Nephron progenitor cell (in vitro differentiated cells): ENCODE measurements at regions not wholly inside any gene's neighbourhood (a gene's known extent, or its start where the extent isn't known, plus 50 kb on each side); places are given as distances from the start of the nearest gene placed in this dataset.
"Not testable (repeated sequence)": the region's sequence is repeated elsewhere in the genome, so short reads cannot be mapped to it uniquely, and the experiment has no call there.

ENCODE experiments used
- DNase-seq: peaks from one replicate; pipeline ENCODE4 v3.0.0; 2021
- H3K27ac Mint-ChIP-seq: 2 replicates; pipeline ENCODE4 v1.8.0; 2021; ENCODE audit warnings: mild to moderate bottlenecking, moderate library complexity, mixed read lengths
- H3K27me3 Mint-ChIP-seq: 2 replicates; pipeline ENCODE4 v1.8.0; 2021; ENCODE audit warnings: mild to moderate bottlenecking, low read depth, mixed read lengths; ENCODE audit not compliant: poor library complexity
- H3K36me3 Mint-ChIP-seq: 2 replicates; pipeline ENCODE4 v1.8.0; 2021; ENCODE audit warnings: low read depth, mixed read lengths
- H3K4me1 Mint-ChIP-seq: 2 replicates; pipeline ENCODE4 v1.8.0; 2021; ENCODE audit warnings: mixed read lengths
- H3K4me3 Mint-ChIP-seq: 2 replicates; pipeline ENCODE4 v1.8.0; 2021; ENCODE audit warnings: mild to moderate bottlenecking, moderate library complexity, mixed read lengths
- H3K9me3 Mint-ChIP-seq: 2 replicates; pipeline ENCODE4 v1.8.0; 2021; ENCODE audit warnings: mild to moderate bottlenecking, moderate library complexity, mixed read lengths
- CTCF ChIP-seq: fragments of 200-600 bp; sonication (generic); IDR thresholded peaks from 2 replicates; pipeline ENCODE4 v1.5.0; 2021; ENCODE audit warnings: antibody characterized with exemption

DNA sequence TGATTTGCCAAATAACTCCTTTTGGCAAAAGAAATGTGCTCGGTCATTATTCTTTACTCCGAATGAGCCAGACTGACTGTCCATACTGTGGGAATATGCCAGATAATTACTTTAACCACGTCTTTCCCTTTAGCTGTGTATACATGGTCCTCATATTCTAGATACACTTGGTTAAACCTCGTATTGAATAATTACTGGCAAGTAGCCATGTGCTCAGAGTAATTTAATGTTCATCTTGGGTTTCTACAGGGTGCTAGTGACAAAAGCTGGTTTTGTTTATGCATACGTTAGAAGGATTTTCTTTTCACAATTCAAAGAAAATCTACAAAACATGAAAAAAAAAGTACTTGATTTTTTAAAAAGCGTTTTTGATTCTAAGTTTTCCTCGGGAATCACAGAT is 540.3 kb downstream of the KCNJ2 start:
- no peaks in the 10 kb centered on the region for H3K27me3 Mint-ChIP-seq
- no peak overlapping the region for H3K4me3 Mint-ChIP-seq
- peaks cover 5% of the 10 kb centered on the region for H3K9me3 Mint-ChIP-seq
- no peak for DNase-seq
- no peak overlapping the region for H3K27ac Mint-ChIP-seq
- TF ChIP-seq CTCF: no peak
- H3K36me3 Mint-ChIP-seq: no peaks in the 10 kb centered on the region
- no peaks in the 10 kb centered on the region for H3K4me1 Mint-ChIP-seq

DNA sequence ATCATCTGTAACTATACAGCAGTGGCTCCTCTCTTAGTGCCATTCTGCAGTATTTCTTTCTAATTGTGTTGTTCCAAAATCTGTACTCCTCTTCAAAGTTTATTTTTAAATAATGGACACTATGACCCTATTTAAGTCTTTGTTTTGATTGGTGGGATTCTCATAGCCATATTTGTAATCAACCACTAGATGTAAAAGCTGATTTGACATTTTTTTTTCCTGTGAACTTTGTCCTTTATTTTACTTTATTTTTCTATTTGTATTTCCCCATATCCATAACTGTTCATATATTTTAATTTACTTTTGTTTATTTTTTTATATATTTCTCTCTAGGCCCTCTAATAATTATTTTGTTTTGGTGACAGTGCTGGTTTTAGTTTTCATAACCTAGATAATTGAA is 544.4 kb downstream of the KCNJ2 start:
- TF ChIP-seq CTCF: no peak
- no peaks in the 10 kb centered on the region for H3K27me3 Mint-ChIP-seq
- DNase-seq: no peak
- H3K9me3 Mint-ChIP-seq: no peaks in the 10 kb centered on the region
- H3K36me3 Mint-ChIP-seq: no peaks in the 10 kb centered on the region
- H3K27ac Mint-ChIP-seq: no peak overlapping the region
- peaks cover 8% of the 10 kb centered on the region for H3K4me1 Mint-ChIP-seq
- no peak overlapping the region for H3K4me3 Mint-ChIP-seq

DNA sequence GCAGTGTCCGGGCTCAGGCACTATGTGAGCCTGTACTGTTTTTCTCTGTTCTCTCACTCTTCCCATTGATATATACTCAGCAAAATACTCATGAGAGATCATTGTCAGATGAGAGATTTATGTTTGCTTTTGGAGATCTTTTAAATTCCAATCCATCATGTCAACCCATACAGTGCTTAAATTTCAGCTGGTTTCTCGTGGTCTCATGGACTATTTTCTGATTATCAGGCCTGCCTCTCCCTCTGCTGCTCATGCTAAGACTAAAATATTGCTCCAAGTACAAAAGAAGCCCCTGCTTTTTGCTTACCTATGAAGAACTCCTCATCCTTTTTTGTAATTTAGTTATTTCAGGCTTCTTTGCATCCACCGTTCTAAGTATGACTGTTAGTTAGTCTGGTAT is 547.2 kb downstream of the KCNJ2 start:
- Mint-ChIP-seq H3K4me1 (peaks cover 8% of the 10 kb centered on the region), H3K9me3 (no peaks in the 10 kb centered on the region), H3K4me3 (no peak overlapping the region), H3K27ac (peak overlapping the region; percentile 21), H3K27me3 (peaks cover 4% of the 10 kb centered on the region), H3K36me3 (no peaks in the 10 kb centered on the region)
- DNase-seq: no peak
- no peak for TF ChIP-seq CTCF

DNA sequence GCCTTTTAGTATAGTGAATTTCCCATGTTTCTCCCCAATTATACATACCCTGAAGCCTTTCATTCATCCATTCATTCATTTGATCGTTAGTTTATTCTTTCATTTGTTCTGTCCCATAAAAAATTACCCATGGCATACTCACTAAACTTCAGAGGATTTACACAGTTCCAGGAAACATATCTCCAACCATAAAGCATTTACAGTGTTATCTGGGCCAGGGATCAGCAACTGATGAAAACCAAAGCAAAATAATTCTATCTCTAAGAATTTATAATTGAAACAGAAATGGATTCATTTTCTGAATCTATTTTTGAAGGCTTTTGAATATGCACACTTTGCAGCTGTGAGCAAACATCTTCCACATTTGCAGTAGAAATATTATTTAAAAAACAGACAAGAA is 547.7 kb downstream of the KCNJ2 start:
- DNase-seq: no peak
- no peaks in the 10 kb centered on the region for H3K9me3 Mint-ChIP-seq
- no peak overlapping the region for H3K4me3 Mint-ChIP-seq
- peaks cover 8% of the 10 kb centered on the region for H3K4me1 Mint-ChIP-seq
- H3K27ac Mint-ChIP-seq: no peak overlapping the region
- no peaks in the 10 kb centered on the region for H3K36me3 Mint-ChIP-seq
- no peak for TF ChIP-seq CTCF
- H3K27me3 Mint-ChIP-seq: peaks cover 4% of the 10 kb centered on the region

- Mint-ChIP-seq H3K36me3 (no peaks in the 10 kb centered on the region), H3K4me1 (no peaks in the 10 kb centered on the region), H3K9me3 (no peaks in the 10 kb centered on the region), H3K27ac (no peak overlapping the region), H3K27me3 (no peaks in the 10 kb centered on the region), H3K4me3 (no peak overlapping the region)
- DNase-seq: no peak
- TF ChIP-seq CTCF: no peak
These were observed 567.1 kb downstream of the KCNJ2 start for GRCh38 chr17:70736375-70736957.

DNA sequence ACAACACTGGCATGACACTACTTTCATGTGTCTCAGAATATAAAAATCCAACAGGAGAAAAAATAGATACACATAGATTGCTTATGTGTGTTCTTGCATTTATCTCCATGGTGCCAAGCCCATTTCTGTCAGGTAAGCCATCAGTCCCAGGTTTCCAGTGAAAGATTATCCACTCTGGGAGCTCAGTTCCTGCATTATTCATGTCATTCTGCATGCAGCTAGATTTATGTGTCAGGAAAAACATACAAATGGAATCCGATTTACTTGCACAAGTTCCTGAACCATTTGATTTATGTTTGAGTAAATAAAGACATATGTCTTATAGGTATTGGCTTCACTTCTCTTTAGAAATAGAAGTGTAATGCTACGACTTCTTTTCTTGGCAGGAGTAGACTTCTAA is 569.7 kb downstream of the KCNJ2 start:
- no peak for TF ChIP-seq CTCF
- Mint-ChIP-seq H3K27ac (no peak overlapping the region), H3K36me3 (no peaks in the 10 kb centered on the region), H3K9me3 (no peaks in the 10 kb centered on the region), H3K4me3 (no peak overlapping the region), H3K27me3 (no peaks in the 10 kb centered on the region), H3K4me1 (no peaks in the 10 kb centered on the region)
- no peak for DNase-seq

- DNase-seq, H3K36me3 Mint-ChIP-seq, H3K4me3 Mint-ChIP-seq, H3K27ac Mint-ChIP-seq, H3K4me1 Mint-ChIP-seq, H3K27me3 Mint-ChIP-seq, H3K9me3 Mint-ChIP-seq: not testable (repeated sequence)
These were observed 577.2 kb downstream of the KCNJ2 start for GRCh38 chr17:70746574-70746973.
